ENCODE measurements at regions not wholly inside any gene's neighbourhood (a gene's known extent, or its start where the extent isn't known, plus 50 kb on each side); places are given as distances from the start of the nearest gene placed in this dataset.
A peak's percentile ranks its signal among the peaks of the same experiment; 100 is the strongest.

- H3K27ac Mint-ChIP-seq, result no peak overlapping the region
- Histone ChIP-seq H3K4me1 (ENCODE audit: control insufficient read depth, insufficient read depth, low read length) (peaks cover 3% of the 10 kb centered on the region), H3K9me3 (ENCODE audit: control insufficient read depth, low read length) (no peaks in the 10 kb centered on the region), H3K9ac (ENCODE audit: extremely low read depth, low read length, poor library complexity, severe bottlenecking) (no peak overlapping the region), H3K27me3 (ENCODE audit: control insufficient read depth, insufficient read depth, low read length, poor library complexity, severe bottlenecking) (no peaks in the 10 kb centered on the region), H3K4me3 (ENCODE audit: low read length) (no peak overlapping the region), H3K36me3 (ENCODE audit: control insufficient read depth, insufficient read depth, low read length) (no peaks in the 10 kb centered on the region), H3K27ac (ENCODE audit: low read depth, low read length) (no peak overlapping the region)
- peaks cover 7% of the 10 kb centered on the region for H3K27me3 Mint-ChIP-seq (ENCODE audit: insufficient read depth)
- no peak for TF ChIP-seq CTCF (conservative IDR thresholded peaks at IDR 0.05)
- H3K4me3 Mint-ChIP-seq, result no peak overlapping the region
- H3K4me1 Mint-ChIP-seq, result peaks cover 6% of the 10 kb centered on the region
- WGBS, 2 experiments (ENCODE audit: insufficient coverage in 1 of 2, insufficient read length in 1 of 2), result 100% methylated on average over 2 of the region's 2 CpGs; no CpG with 5 or more reads in 1 of the 2 experiments
- no peak for DNase-seq
- no peaks in the 10 kb centered on the region for H3K9me3 Mint-ChIP-seq
- no peaks in the 10 kb centered on the region for H3K36me3 Mint-ChIP-seq (ENCODE audit: low read depth)
Measured at GRCh38 chr5:152274224-152274623, 130.9 kb downstream of the NMUR2 start.

- peak; percentile 79 for TF ChIP-seq CTCF (conservative IDR thresholded peaks at IDR 0.05)
- Histone ChIP-seq H3K9me3 (ENCODE audit: control insufficient read depth, low read length) (peaks cover 5% of the 10 kb centered on the region), H3K9ac (ENCODE audit: extremely low read depth, low read length, poor library complexity, severe bottlenecking) (no peak overlapping the region), H3K4me3 (ENCODE audit: low read length) (no peak overlapping the region), H3K36me3 (ENCODE audit: control insufficient read depth, insufficient read depth, low read length) (no peaks in the 10 kb centered on the region), H3K27ac (ENCODE audit: low read depth, low read length) (no peak overlapping the region), H3K4me1 (ENCODE audit: control insufficient read depth, insufficient read depth, low read length) (peaks cover 3% of the 10 kb centered on the region), H3K27me3 (ENCODE audit: control insufficient read depth, insufficient read depth, low read length, poor library complexity, severe bottlenecking) (no peaks in the 10 kb centered on the region)
- WGBS, 2 experiments (ENCODE audit: insufficient coverage in 1 of 2, insufficient read length in 1 of 2), result 57 to 63% methylated on average over 3 to 5 of the region's 5 CpGs
- Mint-ChIP-seq H3K4me1 (peaks cover 2% of the 10 kb centered on the region), H3K27me3 (ENCODE audit: insufficient read depth) (peaks cover 10% of the 10 kb centered on the region), H3K36me3 (ENCODE audit: low read depth) (no peaks in the 10 kb centered on the region), H3K4me3 (no peak overlapping the region), H3K27ac (no peak overlapping the region), H3K9me3 (no peaks in the 10 kb centered on the region)
- DNase-seq, result peak; percentile 77
Measured at GRCh38 chr5:152271420-152271819, 133.7 kb downstream of the NMUR2 start.

GRCh38 chr5:152270096-152270495 lies 135.0 kb downstream of the NMUR2 start:
- H3K9me3 ChIP-seq (ENCODE audit: control insufficient read depth, low read length), result peaks cover 5% of the 10 kb centered on the region
- TF ChIP-seq CTCF (conservative IDR thresholded peaks at IDR 0.05), result no peak
- H3K27ac ChIP-seq (ENCODE audit: low read depth, low read length), result no peak overlapping the region
- H3K36me3 ChIP-seq (ENCODE audit: control insufficient read depth, insufficient read depth, low read length), result no peaks in the 10 kb centered on the region
- no peak overlapping the region for H3K4me3 Mint-ChIP-seq
- H3K4me1 ChIP-seq (ENCODE audit: control insufficient read depth, insufficient read depth, low read length), result no peaks in the 10 kb centered on the region
- 91 to 95% methylated on average over 2 of the region's 2 CpGs for WGBS, 2 experiments (ENCODE audit: insufficient coverage in 1 of 2, insufficient read length in 1 of 2)
- H3K27me3 Mint-ChIP-seq (ENCODE audit: insufficient read depth), result peaks cover 10% of the 10 kb centered on the region
- peaks cover 2% of the 10 kb centered on the region for H3K4me1 Mint-ChIP-seq
- no peak overlapping the region for H3K9ac ChIP-seq (ENCODE audit: extremely low read depth, low read length, poor library complexity, severe bottlenecking)
- H3K9me3 Mint-ChIP-seq, result no peaks in the 10 kb centered on the region
- H3K36me3 Mint-ChIP-seq (ENCODE audit: low read depth), result no peaks in the 10 kb centered on the region
- no peak for DNase-seq
- no peak overlapping the region for H3K27ac Mint-ChIP-seq
- H3K4me3 ChIP-seq (ENCODE audit: low read length), result no peak overlapping the region
- no peaks in the 10 kb centered on the region for H3K27me3 ChIP-seq (ENCODE audit: control insufficient read depth, insufficient read depth, low read length, poor library complexity, severe bottlenecking)

Data from endodermal cell (in vitro differentiated cells).